ENCODE measurements at regions not wholly inside any gene's neighbourhood (a gene's known extent, or its start where the extent isn't known, plus 50 kb on each side); places are given as distances from the start of the nearest gene placed in this dataset.

GRCh38 chr22:48504519-48505140 is 1323.0 kb downstream of the BRD1 start:
- no peak for TF ChIP-seq EZH2phosphoT487 (IDR thresholded peaks at IDR 0.05; ENCODE audit: borderline replicate concordance, low read length)
- no peak for TF ChIP-seq CTCF (conservative IDR thresholded peaks at IDR 0.05; ENCODE audit: low read depth, low read length)
- no peak for TF ChIP-seq EZH2 (IDR thresholded peaks at IDR 0.05; ENCODE audit: low read length, unreplicated experiment)

Data from PC-3 (cell line).